GM12875 (cell line): ENCODE measurements at regions not wholly inside any gene's neighbourhood (a gene's known extent, or its start where the extent isn't known, plus 50 kb on each side); places are given as distances from the start of the nearest gene placed in this dataset.

Experiments
- H3K4me3 ChIP-seq: one replicate; pipeline ENCODE4 v1.5.1; 2011; ENCODE audit warnings: low read depth, low read length, control low read depth
- CTCF ChIP-seq: IDR thresholded peaks from 2 replicates; pipeline ENCODE4 v1.5.1; 2011; ENCODE audit warnings: low read depth, mild to moderate bottlenecking, control low read depth, inconsistent platforms, low read length, moderate library complexity, borderline replicate concordance; ENCODE audit not compliant: insufficient read depth

GRCh38 chr10:127797339-127797738 lies 60.4 kb downstream of the FOXI2 start:
- no peak for TF ChIP-seq CTCF
- H3K4me3 ChIP-seq: no peak overlapping the region

- no peak overlapping the region for H3K4me3 ChIP-seq
- TF ChIP-seq CTCF: no peak
These were observed 61.1 kb downstream of the FOXI2 start for GRCh38 chr10:127798111-127798510.

- TF ChIP-seq CTCF: no peak
These were observed 64.3 kb downstream of the FOXI2 start for GRCh38 chr10:127801302-127801701.

GRCh38 chr10:127802531-127803095 lies 65.6 kb downstream of the FOXI2 start:
- H3K4me3 ChIP-seq: no peak overlapping the region
- no peak for TF ChIP-seq CTCF

More at GRCh38 chr10:127801302-127801701, 64.3 kb downstream of the FOXI2 start:
- no peak overlapping the region for H3K4me3 ChIP-seq

GRCh38 chr10:127804696-127805095 lies 67.7 kb downstream of the FOXI2 start:
- no peak for TF ChIP-seq CTCF

GRCh38 chr10:127805950-127806349 lies 69.0 kb downstream of the FOXI2 start:
- TF ChIP-seq CTCF: no peak
- H3K4me3 ChIP-seq: no peak overlapping the region

More at GRCh38 chr10:127804696-127805095, 67.7 kb downstream of the FOXI2 start:
- no peak overlapping the region for H3K4me3 ChIP-seq

GRCh38 chr10:127812041-127812440 lies 75.1 kb downstream of the FOXI2 start:
- TF ChIP-seq CTCF: no peak

More at GRCh38 chr10:127812041-127812440, 75.1 kb downstream of the FOXI2 start:
- no peak overlapping the region for H3K4me3 ChIP-seq
